Colonic mucosa (tissue), 4 donors: ENCODE measurements at regions not wholly inside any gene's neighbourhood (a gene's known extent, or its start where the extent isn't known, plus 50 kb on each side); places are given as distances from the start of the nearest gene placed in this dataset.

Source experiments
- DNase-seq: peaks from one replicate; pipeline ENCODE4 v3.0.0-alpha.2; 2020
- H3K27ac ChIP-seq: fragments of 200-600 bp; one replicate; pipeline ENCODE4 v1.8.0; 2021
- H3K27me3 ChIP-seq: fragments of 200-600 bp; one replicate; pipeline ENCODE4 v1.8.0; 2021
- H3K36me3 ChIP-seq: fragments of 200-600 bp; one replicate; pipeline ENCODE4 v1.8.0; 2021
- H3K4me1 ChIP-seq: fragments of 200-600 bp; one replicate; pipeline ENCODE4 v1.8.0; 2021; ENCODE audit warnings: mild to moderate bottlenecking
- H3K4me3 ChIP-seq: fragments of 200-600 bp; one replicate; pipeline ENCODE4 v1.8.0; 2021
- H3K9ac ChIP-seq, 2 donors: one replicate each; pipeline ENCODE4 v1.7.0; 2013; ENCODE audit warnings: control low read depth in 2 of 2, low read depth in 2 of 2, low read length in 2 of 2
- H3K9me3 ChIP-seq: fragments of 200-600 bp; one replicate; pipeline ENCODE4 v1.8.0; 2021
- intact Hi-C: fragments of 100-400 bp; cut with DNase I; formaldehyde crosslinking; loops from one replicate; pipeline ENCODE4 v1.14.1; 2022
- TF ChIP-seq, protein P1 (sequence below): fragments of 200-600 bp; IDR thresholded peaks from one replicate; pipeline ENCODE4 v1.8.0; 2022; ENCODE audit warnings: antibody characterized with exemption, mild to moderate bottlenecking
- donor health status: healthy.
- donor health status: DM: no; HTN: no; CAD: no.
- donor health status: DM: no; HTN: no; CAD: no.

DNA sequence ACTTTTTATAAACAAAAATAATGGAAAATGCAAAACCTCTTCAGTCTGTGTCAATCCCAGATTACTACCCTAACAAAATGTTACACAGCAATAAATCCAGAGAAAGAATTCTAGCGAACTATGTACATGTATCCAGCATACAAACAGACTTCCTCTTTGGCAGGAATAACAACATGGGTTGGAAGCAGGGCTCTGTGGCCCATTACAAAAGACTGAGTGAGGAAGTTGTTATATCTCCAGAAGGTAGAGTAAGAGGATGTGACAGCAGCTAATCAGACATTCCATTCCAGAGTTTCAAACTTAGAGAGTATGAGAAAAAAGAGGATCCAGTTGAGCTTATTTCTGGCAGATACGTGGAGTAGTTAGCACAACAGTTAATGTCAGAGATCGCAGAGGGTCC lies 294.0 kb upstream of the PLSCR5 start:
- TF ChIP-seq, protein P1, sequence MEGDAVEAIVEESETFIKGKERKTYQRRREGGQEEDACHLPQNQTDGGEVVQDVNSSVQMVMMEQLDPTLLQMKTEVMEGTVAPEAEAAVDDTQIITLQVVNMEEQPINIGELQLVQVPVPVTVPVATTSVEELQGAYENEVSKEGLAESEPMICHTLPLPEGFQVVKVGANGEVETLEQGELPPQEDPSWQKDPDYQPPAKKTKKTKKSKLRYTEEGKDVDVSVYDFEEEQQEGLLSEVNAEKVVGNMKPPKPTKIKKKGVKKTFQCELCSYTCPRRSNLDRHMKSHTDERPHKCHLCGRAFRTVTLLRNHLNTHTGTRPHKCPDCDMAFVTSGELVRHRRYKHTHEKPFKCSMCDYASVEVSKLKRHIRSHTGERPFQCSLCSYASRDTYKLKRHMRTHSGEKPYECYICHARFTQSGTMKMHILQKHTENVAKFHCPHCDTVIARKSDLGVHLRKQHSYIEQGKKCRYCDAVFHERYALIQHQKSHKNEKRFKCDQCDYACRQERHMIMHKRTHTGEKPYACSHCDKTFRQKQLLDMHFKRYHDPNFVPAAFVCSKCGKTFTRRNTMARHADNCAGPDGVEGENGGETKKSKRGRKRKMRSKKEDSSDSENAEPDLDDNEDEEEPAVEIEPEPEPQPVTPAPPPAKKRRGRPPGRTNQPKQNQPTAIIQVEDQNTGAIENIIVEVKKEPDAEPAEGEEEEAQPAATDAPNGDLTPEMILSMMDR: no peak
- intact Hi-C loops: no loop called here
- Histone ChIP-seq H3K9ac (no peak overlapping the region), H3K9me3 (no peaks in the 10 kb centered on the region), H3K27ac (no peak overlapping the region), H3K4me1 (no peaks in the 10 kb centered on the region), H3K27me3 (no peaks in the 10 kb centered on the region), H3K4me3 (no peak overlapping the region), H3K36me3 (no peaks in the 10 kb centered on the region)
- no peak for DNase-seq

GRCh38 chr3:146896711-146897110 lies 291.6 kb upstream of the PLSCR5 start:
- no peaks in the 10 kb centered on the region for H3K36me3 ChIP-seq
- intact Hi-C loops: no loop called here
- H3K4me3 ChIP-seq: no peak overlapping the region
- no peak overlapping the region for H3K27ac ChIP-seq
- TF ChIP-seq, protein P1: no peak
- DNase-seq: no peak
- H3K9ac ChIP-seq: no peak overlapping the region
- no peaks in the 10 kb centered on the region for H3K9me3 ChIP-seq
- no peaks in the 10 kb centered on the region for H3K27me3 ChIP-seq
- no peaks in the 10 kb centered on the region for H3K4me1 ChIP-seq

DNA sequence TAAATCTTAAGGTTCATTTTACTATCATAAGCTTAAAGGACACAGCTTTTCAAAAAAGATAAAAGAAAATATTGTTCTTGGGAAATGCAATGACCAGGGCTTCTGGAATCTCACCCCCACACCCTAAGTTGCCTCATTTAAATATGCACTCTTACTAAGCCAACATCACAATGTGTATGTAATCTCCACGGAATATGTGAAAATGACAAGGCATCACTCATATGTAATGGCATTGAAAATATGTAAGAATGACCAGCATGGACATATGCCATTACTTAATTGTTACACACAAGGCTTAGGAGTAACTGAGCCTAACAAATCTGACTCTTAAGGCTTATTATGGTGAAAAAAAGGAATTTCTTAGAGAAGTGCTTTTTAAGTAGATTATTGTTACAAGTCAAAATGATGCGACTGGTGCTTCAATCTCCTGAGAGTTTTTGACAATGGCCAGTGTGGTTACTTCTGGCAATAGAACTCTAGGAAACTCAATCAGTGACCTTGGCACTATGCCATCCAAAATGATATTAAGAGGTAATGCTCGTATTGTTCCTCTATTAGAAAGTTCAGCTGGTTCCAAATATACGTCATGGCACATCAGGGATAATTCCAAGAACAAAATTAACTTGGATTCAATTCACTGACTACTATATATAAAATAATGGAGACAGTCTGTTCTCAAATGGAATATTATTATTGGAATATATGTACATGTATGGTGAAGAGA lies 290.0 kb upstream of the PLSCR5 start:
- no peaks in the 10 kb centered on the region for H3K9me3 ChIP-seq
- H3K4me3 ChIP-seq: no peak overlapping the region
- H3K27ac ChIP-seq: no peak overlapping the region
- H3K9ac ChIP-seq: no peak overlapping the region
- no peaks in the 10 kb centered on the region for H3K4me1 ChIP-seq
- H3K36me3 ChIP-seq: no peaks in the 10 kb centered on the region
- DNase-seq: no peak
- TF ChIP-seq, protein P1: no peak
- intact Hi-C loops: no loop called here
- H3K27me3 ChIP-seq: no peaks in the 10 kb centered on the region

- no peaks in the 10 kb centered on the region for H3K36me3 ChIP-seq
- no peak overlapping the region for H3K27ac ChIP-seq
- H3K27me3 ChIP-seq: no peaks in the 10 kb centered on the region
- TF ChIP-seq, protein P1: no peak
- H3K4me3 ChIP-seq: no peak overlapping the region
- intact Hi-C loops: no loop called here
- H3K9me3 ChIP-seq: no peaks in the 10 kb centered on the region
- H3K9ac ChIP-seq: no peak overlapping the region
- no peaks in the 10 kb centered on the region for H3K4me1 ChIP-seq
- no peak for DNase-seq
Observed at GRCh38 chr3:146894406-146894805, 289.3 kb upstream of the PLSCR5 start.

- intact Hi-C loops: no loop called here
- no peak overlapping the region for H3K4me3 ChIP-seq
- H3K9me3 ChIP-seq: no peaks in the 10 kb centered on the region
- no peak overlapping the region for H3K9ac ChIP-seq
- no peak overlapping the region for H3K27ac ChIP-seq
- no peak for DNase-seq
- H3K4me1 ChIP-seq: no peaks in the 10 kb centered on the region
- no peaks in the 10 kb centered on the region for H3K36me3 ChIP-seq
- H3K27me3 ChIP-seq: no peaks in the 10 kb centered on the region
- TF ChIP-seq, protein P1: no peak
Observed at GRCh38 chr3:146892041-146892440, 286.9 kb upstream of the PLSCR5 start.
